WERI-Rb-1 (cell line): ENCODE measurements at regions not wholly inside any gene's neighbourhood (a gene's known extent, or its start where the extent isn't known, plus 50 kb on each side); places are given as distances from the start of the nearest gene placed in this dataset.

Experiments used
- DNase-seq: peaks from one replicate; pipeline ENCODE4 v3.0.0-alpha.2; 2020
- H3K27ac ChIP-seq: fragments of 250-450 bp; sonication (Bioruptor Pico); 2 replicates; pipeline ENCODE4 v1.5.1; 2020; ENCODE audit warnings: mild to moderate bottlenecking, moderate library complexity
- H3K27me3 ChIP-seq: fragments of 250-450 bp; sonication (Bioruptor Pico); 2 replicates; pipeline ENCODE4 v1.5.1; 2021; ENCODE audit warnings: mild to moderate bottlenecking, low read depth, moderate library complexity; ENCODE audit not compliant: insufficient read depth, severe bottlenecking
- H3K36me3 ChIP-seq: fragments of 250-450 bp; sonication (Bioruptor Pico); 2 replicates; pipeline ENCODE4 v1.5.1; 2020; ENCODE audit warnings: mild to moderate bottlenecking, moderate library complexity
- H3K4me3 ChIP-seq: 2 replicates; pipeline ENCODE4 v1.5.1; 2011; ENCODE audit warnings: low read depth, mild to moderate bottlenecking, control low read depth, low read length
- H3K9me3 ChIP-seq: fragments of 250-450 bp; sonication (Bioruptor Pico); 2 replicates; pipeline ENCODE4 v1.5.1; 2021; ENCODE audit warnings: mild to moderate bottlenecking, moderate library complexity; ENCODE audit not compliant: severe bottlenecking
- TF ChIP-seq, protein P1 (sequence below): IDR thresholded peaks from 2 replicates; pipeline ENCODE4 v1.5.1; 2011; ENCODE audit warnings: low read depth, mild to moderate bottlenecking, control low read depth, inconsistent platforms, low read length

DNA sequence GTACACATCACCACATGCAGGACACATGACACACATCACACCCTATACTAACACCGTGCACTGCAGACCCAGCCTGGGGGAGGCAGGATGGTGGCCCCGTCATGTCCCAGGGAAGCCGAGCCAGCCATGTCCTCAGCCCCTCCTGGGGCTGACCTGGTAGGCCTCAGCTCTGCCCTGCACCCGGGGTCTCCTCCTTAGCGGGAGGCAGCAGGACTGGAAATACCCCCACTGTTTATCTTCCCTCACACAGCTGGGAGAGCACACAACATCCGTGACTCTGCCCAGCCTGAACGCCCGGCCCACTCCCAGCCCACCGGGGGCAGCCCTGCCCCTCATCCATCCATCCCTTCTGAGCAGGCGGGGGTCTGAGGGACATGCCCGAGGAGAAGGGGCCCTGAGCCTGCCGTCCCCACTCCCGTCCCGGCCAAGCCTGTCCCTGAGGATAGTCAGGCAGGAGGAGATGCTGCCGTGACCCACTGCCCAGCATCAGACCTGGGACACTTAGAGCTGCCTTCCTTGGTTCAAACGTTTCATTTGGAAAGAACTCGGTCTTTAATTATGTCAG is 945.0 kb downstream of the BRD1 start:
- Histone ChIP-seq H3K9me3 (no peaks in the 10 kb centered on the region), H3K36me3 (no peaks in the 10 kb centered on the region), H3K27me3 (no peaks in the 10 kb centered on the region), H3K27ac (no peak overlapping the region), H3K4me3 (no peak overlapping the region)
- TF ChIP-seq, protein P1, sequence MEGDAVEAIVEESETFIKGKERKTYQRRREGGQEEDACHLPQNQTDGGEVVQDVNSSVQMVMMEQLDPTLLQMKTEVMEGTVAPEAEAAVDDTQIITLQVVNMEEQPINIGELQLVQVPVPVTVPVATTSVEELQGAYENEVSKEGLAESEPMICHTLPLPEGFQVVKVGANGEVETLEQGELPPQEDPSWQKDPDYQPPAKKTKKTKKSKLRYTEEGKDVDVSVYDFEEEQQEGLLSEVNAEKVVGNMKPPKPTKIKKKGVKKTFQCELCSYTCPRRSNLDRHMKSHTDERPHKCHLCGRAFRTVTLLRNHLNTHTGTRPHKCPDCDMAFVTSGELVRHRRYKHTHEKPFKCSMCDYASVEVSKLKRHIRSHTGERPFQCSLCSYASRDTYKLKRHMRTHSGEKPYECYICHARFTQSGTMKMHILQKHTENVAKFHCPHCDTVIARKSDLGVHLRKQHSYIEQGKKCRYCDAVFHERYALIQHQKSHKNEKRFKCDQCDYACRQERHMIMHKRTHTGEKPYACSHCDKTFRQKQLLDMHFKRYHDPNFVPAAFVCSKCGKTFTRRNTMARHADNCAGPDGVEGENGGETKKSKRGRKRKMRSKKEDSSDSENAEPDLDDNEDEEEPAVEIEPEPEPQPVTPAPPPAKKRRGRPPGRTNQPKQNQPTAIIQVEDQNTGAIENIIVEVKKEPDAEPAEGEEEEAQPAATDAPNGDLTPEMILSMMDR, result no peak
- no peak for DNase-seq

DNA sequence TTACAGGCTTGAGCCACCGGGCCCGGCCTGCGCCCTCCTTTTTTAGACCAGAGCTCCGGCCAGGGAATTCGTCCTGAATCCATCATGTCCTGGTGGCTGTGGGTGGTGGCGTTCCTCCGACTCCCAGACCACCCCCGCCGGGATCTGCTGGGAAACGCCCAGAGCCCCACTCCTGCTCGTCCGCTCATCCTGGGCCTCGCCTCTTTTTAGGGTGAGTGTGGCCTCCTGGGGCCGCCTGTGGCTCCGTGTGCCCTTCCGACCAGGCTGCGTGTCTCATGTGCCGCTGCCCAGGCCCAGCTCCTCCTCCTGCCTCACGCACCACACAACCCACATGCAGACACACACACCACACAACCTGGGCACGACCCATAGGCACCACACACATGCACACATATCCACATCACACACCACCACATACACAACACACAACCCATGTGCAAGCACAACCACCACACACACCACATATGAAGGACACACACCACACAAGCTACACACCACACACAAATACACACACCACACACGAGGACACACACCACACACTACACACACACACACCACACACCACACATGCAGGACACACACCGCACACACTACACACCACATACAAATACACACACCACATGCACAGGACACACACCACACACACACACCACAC is 946.2 kb downstream of the BRD1 start:
- Histone ChIP-seq H3K27ac (no peak overlapping the region), H3K36me3 (no peaks in the 10 kb centered on the region), H3K4me3 (no peak overlapping the region), H3K27me3 (no peaks in the 10 kb centered on the region), H3K9me3 (no peaks in the 10 kb centered on the region)
- TF ChIP-seq, protein P1, result no peak
- no peak for DNase-seq

DNA sequence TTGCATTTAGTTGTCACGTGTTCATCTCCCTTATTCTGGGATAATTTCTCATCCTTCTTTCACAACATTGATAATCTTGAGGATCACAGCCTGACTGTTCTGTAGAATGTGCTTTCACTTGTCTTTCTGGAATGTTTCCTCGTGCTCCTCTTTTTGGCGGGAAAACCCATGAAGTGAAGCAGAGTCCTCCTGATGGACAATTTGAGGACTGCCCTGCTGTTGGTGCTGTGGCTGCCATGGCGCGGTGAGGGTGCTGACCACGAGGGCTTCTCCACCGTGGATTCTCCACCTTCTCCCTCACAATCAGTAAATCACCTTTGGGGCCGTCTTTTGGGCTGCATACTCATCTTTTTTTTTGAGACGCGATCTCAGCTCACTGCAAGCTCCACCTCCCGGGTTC is 946.9 kb downstream of the BRD1 start:
- H3K27ac ChIP-seq, result no peak overlapping the region
- TF ChIP-seq, protein P1, result no peak
- no peaks in the 10 kb centered on the region for H3K36me3 ChIP-seq
- H3K4me3 ChIP-seq, result no peak overlapping the region
- DNase-seq, result no peak
- H3K27me3 ChIP-seq, result no peaks in the 10 kb centered on the region
- H3K9me3 ChIP-seq, result no peaks in the 10 kb centered on the region

DNA sequence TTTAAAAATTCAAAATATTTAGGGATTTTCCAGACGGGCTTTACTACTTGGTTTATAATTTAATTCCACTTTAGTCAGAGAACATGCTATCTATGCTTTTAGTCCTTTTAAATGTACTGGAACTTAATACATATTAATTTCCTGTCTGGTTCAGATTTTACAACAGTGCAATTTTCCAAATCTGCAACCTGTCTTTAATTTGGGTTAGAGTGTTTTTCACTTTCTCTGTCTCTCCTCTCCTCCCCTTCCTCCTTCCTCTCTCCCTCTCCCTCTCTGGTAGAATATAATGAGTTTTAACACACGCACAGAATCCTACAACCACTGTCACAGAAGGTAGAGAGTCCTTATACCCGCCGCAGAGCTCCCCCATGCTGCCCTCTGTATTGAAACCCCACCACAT is 950.7 kb downstream of the BRD1 start:
- H3K9me3 ChIP-seq, result no peaks in the 10 kb centered on the region
- H3K4me3 ChIP-seq, result no peak overlapping the region
- TF ChIP-seq, protein P1, result no peak
- H3K36me3 ChIP-seq, result no peaks in the 10 kb centered on the region
- DNase-seq, result no peak
- H3K27me3 ChIP-seq, result no peaks in the 10 kb centered on the region
- no peak overlapping the region for H3K27ac ChIP-seq

DNA sequence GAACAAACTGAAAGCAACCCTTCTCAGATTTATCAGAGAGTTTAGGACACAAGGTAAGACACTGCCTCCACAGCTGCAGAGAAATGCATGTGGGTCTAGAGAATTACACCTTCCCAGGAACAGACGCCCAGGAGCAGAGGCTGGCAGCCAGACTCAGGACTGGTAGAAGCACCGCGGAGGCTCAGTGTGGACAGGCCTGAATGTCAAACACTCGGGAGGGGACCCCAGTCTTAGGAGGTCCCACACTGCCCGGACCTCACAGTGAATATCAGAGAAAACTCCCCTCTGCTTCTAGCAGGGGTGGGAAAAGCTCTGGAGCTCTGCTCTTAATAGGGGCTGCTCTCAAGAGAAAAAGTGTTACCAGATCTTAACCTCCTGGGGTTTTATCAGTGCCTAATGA is 952.7 kb downstream of the BRD1 start:
- H3K36me3 ChIP-seq, result no peaks in the 10 kb centered on the region
- TF ChIP-seq, protein P1, result no peak

DNA sequence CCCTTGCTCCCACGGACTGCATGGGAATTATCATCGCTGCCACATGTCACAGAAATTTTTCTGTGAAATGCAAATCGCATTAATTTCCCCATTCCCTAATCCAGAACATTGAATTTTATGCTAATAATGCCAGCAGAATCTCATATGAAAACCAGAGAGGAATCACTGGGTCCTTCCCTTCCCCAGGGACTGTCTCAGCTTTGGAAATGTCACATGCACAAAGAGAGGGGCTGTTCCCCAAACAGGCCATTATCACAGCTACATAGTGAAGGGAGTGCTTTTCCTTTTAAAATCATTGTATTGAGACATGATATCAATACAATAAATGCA is 954.5 kb downstream of the BRD1 start:
- TF ChIP-seq, protein P1, result no peak
- H3K27ac ChIP-seq, result no peak overlapping the region

More for the DNA sequence above, 952.7 kb downstream of the BRD1 start:
- DNase-seq, result no peak
- H3K4me3 ChIP-seq, result no peak overlapping the region
- no peak overlapping the region for H3K27ac ChIP-seq
- no peaks in the 10 kb centered on the region for H3K27me3 ChIP-seq
- H3K9me3 ChIP-seq, result no peaks in the 10 kb centered on the region

More for the DNA sequence above, 954.5 kb downstream of the BRD1 start:
- H3K9me3 ChIP-seq, result no peaks in the 10 kb centered on the region
- no peak for DNase-seq
- no peaks in the 10 kb centered on the region for H3K36me3 ChIP-seq
- H3K27me3 ChIP-seq, result no peaks in the 10 kb centered on the region
- H3K4me3 ChIP-seq, result no peak overlapping the region
